ENCODE measurements at regions not wholly inside any gene's neighbourhood (a gene's known extent, or its start where the extent isn't known, plus 50 kb on each side); places are given as distances from the start of the nearest gene placed in this dataset.

- DNase-seq (ENCODE audit: low read depth, low spot score) (no peak), FAIRE-seq (no peak)
- Histone ChIP-seq H3K9me3 (replicated peaks; ENCODE audit: control insufficient read depth, insufficient read depth, low read length) (no peaks in the 10 kb centered on the region), H4K20me1 (replicated peaks; ENCODE audit: control insufficient read depth, extremely low read depth, insufficient read depth, low read length) (no peaks in the 10 kb centered on the region), H3K79me2 (ENCODE audit: control insufficient read depth, insufficient read depth, low read length) (no peaks in the 10 kb centered on the region), H3K4me2 (ENCODE audit: insufficient read depth, low read length) (no peak overlapping the region), H3K9ac (replicated peaks; ENCODE audit: extremely low read depth, insufficient read depth, low read length) (no peak overlapping the region), H3K9me1 (replicated peaks; ENCODE audit: control insufficient read depth, extremely low read depth, insufficient read depth, low read length) (no peaks in the 10 kb centered on the region), H3K36me3 (ENCODE audit: control insufficient read depth in 2 of 2, extremely low read depth in 1 of 2, insufficient read depth in 2 of 2, low read length in 2 of 2) (no peaks in the 10 kb centered on the region), H3K4me3 (replicated peaks in 1 of 3; ENCODE audit: insufficient read depth in 1 of 3, low read depth in 1 of 3, low read length in 3 of 3) (no peak overlapping the region), H2AFZ (ENCODE audit: low read depth, low read length) (no peak overlapping the region), H3K27me3 (ENCODE audit: control insufficient read depth in 2 of 2, insufficient read depth in 2 of 2, low read length in 2 of 2) (no peaks in the 10 kb centered on the region), H3K27ac (ENCODE audit: insufficient read depth, low read depth, low read length) (no peak overlapping the region), H3K4me1 (ENCODE audit: control insufficient read depth, extremely low read depth, insufficient read depth, low read length) (no peaks in the 10 kb centered on the region)
- POLR2A ChIA-PET, result no interaction called here
- CTCF ChIA-PET, result no interaction called here
- TF ChIP-seq POLR2AphosphoS5 (IDR thresholded peaks at IDR 0.05; ENCODE audit: insufficient read depth, low read depth, low read length), result no peak
- TF ChIP-seq POLR2A (IDR thresholded peaks at IDR 0.05; ENCODE audit: low read depth, low read length), result no peak
- no peak for TF ChIP-seq FOS (IDR thresholded peaks at IDR 0.05; ENCODE audit: borderline replicate concordance, insufficient read depth, low read length)
- TF ChIP-seq GATA2 (IDR thresholded peaks at IDR 0.05; ENCODE audit: insufficient read depth, insufficient read length, low read depth, low read length), result no peak
- TF ChIP-seq MAX (IDR thresholded peaks at IDR 0.05; ENCODE audit: insufficient read depth, insufficient read length), result no peak
- no peak for TF ChIP-seq MYC (IDR thresholded peaks at IDR 0.05; ENCODE audit: low read depth, low read length)
- no peak for TF ChIP-seq CTCF (IDR thresholded peaks at IDR 0.05; ENCODE audit: extremely low read depth in 1 of 2, insufficient read depth in 1 of 2, low read depth in 1 of 2, low read length in 2 of 2)
- TF ChIP-seq JUN (IDR thresholded peaks at IDR 0.05; ENCODE audit: borderline replicate concordance, insufficient read depth, insufficient read length, low read depth), result no peak
- no peak for TF ChIP-seq EZH2 (IDR thresholded peaks at IDR 0.05; ENCODE audit: borderline replicate concordance, low read depth, low read length, severe bottlenecking)
- intact Hi-C loops (cut with micrococcal nuclease) (no loop called here), dilution Hi-C loops (cut with MboI; ENCODE audit: extremely low pct_ligation_motif_present, low sequenced_read_pairs) (no loop called here)
- no TSS peak for BruUV-seq (replicated peaks)
These were observed 116.5 kb downstream of the AASDHPPT start for GRCh38 chr11:106193956-106194355.

All from endothelial cell of umbilical vein (primary cell).